ENCODE measurements at regions not wholly inside any gene's neighbourhood (a gene's known extent, or its start where the extent isn't known, plus 50 kb on each side); places are given as distances from the start of the nearest gene placed in this dataset.
A peak's percentile ranks its signal among the peaks of the same experiment; 100 is the strongest.

GRCh38 chr1:53408755-53409129 is 50.5 kb upstream of the DMRTB1 start:
- H3K27me3 ChIP-seq (ENCODE audit: insufficient read depth, low read depth), result peaks cover 18% of the 10 kb centered on the region; the same call in 1 of the 2 replicates
- H3K4me3 ChIP-seq, result no peak overlapping the region
- no peaks in the 10 kb centered on the region for H3K79me2 ChIP-seq (ENCODE audit: low read depth)
- H3K4me2 ChIP-seq, result no peak overlapping the region
- no peaks in the 10 kb centered on the region for H4K20me1 ChIP-seq (ENCODE audit: insufficient read depth)
- H3K9me3 ChIP-seq (ENCODE audit: insufficient read depth, low read depth), result no peaks in the 10 kb centered on the region
- no peak for DNase-seq
- no peaks in the 10 kb centered on the region for H3K36me3 ChIP-seq (ENCODE audit: low read depth)
- CTCF ChIA-PET, result no interaction called here
- intact Hi-C loops (cut with micrococcal nuclease; ENCODE audit: unreplicated experiment), result no loop called here
- H3K4me1 ChIP-seq (replicated peaks; ENCODE audit: insufficient read depth), result peaks cover 27% of the 10 kb centered on the region
- no TSS peak for BruUV-seq (replicated peaks)
- peaks cover 23% of the 10 kb centered on the region for H3F3A ChIP-seq (ENCODE audit: insufficient read depth, low read depth)
- H2AFZ ChIP-seq, result no peak overlapping the region
- no peaks in the 10 kb centered on the region for H3K9me2 ChIP-seq (ENCODE audit: insufficient read depth)
- POLR2A ChIA-PET (ENCODE audit: unreplicated experiment), result no interaction called here
- TF ChIP-seq EZH2 (IDR thresholded peaks at IDR 0.05; ENCODE audit: low read depth) (no peak), CTCF (conservative IDR thresholded peaks at IDR 0.05) (no peak)
- no peak overlapping the region for H3K27ac ChIP-seq

- TF ChIP-seq EZH2 (IDR thresholded peaks at IDR 0.05; ENCODE audit: low read depth), result no peak
- TF ChIP-seq CTCF (conservative IDR thresholded peaks at IDR 0.05), result no peak
- no peaks in the 10 kb centered on the region for H3K9me2 ChIP-seq (ENCODE audit: insufficient read depth)
- H4K20me1 ChIP-seq (ENCODE audit: insufficient read depth), result no peaks in the 10 kb centered on the region
- H3K27me3 ChIP-seq (ENCODE audit: insufficient read depth, low read depth), result peaks cover 13% of the 10 kb centered on the region; the same call in 1 of the 2 replicates
- H3K4me3 ChIP-seq, result no peak overlapping the region
- no peaks in the 10 kb centered on the region for H3K36me3 ChIP-seq (ENCODE audit: low read depth)
- no peak overlapping the region for H3K27ac ChIP-seq
- no TSS peak for BruUV-seq (replicated peaks)
- H3K79me2 ChIP-seq (ENCODE audit: low read depth), result no peaks in the 10 kb centered on the region
- ChIA-PET POLR2A (ENCODE audit: unreplicated experiment) (no interaction called here), CTCF (no interaction called here)
- peaks cover 28% of the 10 kb centered on the region for H3F3A ChIP-seq (ENCODE audit: insufficient read depth, low read depth)
- DNase-seq, result peak in 1 of 2 experiments; percentile 21
- peaks cover 32% of the 10 kb centered on the region for H3K4me1 ChIP-seq (replicated peaks; ENCODE audit: insufficient read depth)
- intact Hi-C loops (cut with micrococcal nuclease; ENCODE audit: unreplicated experiment), result no loop called here
- H3K9me3 ChIP-seq (ENCODE audit: insufficient read depth, low read depth), result no peaks in the 10 kb centered on the region
- no peak overlapping the region for H2AFZ ChIP-seq
- H3K4me2 ChIP-seq, result no peak overlapping the region
Measured at GRCh38 chr1:53409233-53409632, 50.0 kb upstream of the DMRTB1 start.
